Ecto neural progenitor cell (in vitro differentiated cells): ENCODE measurements at regions not wholly inside any gene's neighbourhood (a gene's known extent, or its start where the extent isn't known, plus 50 kb on each side); places are given as distances from the start of the nearest gene placed in this dataset.
"Not testable (repeated sequence)": the region's sequence is repeated elsewhere in the genome, so short reads cannot be mapped to it uniquely, and the experiment has no call there.

Experiments used
- DNase-seq: peaks from one replicate; pipeline ENCODE4 v3.0.0-alpha.2; 2018; ENCODE audit warnings: low spot score

DNA sequence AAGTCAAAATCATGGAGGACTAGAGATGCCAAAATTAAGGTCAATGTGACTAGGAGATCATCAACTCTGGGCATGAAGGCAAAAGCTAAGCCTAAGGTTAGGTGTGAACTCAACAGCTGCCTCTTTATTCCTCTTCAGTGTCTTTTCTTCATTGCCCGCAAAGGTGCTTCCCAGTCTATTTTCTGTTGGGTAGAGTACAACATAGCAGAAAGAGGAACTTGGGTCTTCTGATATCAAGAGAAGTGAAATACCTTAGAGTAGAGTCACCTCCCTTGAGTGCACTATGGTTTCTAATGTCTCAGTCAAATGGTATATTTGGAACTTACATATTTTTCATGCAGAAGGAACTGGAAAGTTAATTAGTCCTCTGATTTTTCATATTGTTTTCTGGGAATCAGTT, 122.5 kb upstream of the GRIN3A start:
- no peak for DNase-seq

DNA sequence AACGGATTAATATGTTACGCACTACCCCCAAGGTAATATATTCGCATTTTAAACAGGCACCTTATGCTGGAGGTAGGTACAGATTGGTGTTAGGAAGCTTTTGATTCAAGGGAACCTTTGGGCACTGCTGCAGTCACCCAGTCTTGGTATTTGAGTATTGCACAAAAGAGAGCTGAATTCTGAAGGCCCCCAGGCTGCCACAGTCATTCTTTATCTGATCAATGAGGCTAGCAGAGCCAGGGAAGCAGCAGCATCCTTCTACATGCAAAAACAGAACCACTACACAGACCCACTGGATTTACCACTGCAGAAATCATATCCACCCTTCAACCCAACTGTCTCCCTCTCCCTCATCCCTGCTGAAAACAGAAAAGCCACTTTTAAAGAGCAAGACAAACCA, 121.2 kb upstream of the GRIN3A start:
- no peak for DNase-seq

DNA sequence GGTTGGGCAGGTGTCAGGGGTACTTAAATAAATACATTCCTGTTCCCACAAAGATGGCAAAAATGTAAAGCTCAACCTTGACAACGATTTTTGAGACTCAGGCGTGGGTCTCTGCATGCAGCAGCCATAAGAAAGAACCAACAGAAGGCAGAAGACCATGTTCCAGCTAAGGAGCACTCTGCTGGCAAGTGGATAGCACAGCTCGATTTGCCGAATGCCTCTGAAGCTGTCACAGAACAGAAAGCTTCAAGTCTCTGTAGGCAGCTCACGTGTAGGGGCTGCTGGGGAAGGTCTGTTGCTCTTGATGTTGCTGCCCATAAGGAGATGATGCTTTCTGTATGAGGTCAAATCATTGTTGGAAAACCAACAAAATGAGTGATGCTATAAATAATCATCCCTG, 119.6 kb upstream of the GRIN3A start:
- no peak for DNase-seq

DNA sequence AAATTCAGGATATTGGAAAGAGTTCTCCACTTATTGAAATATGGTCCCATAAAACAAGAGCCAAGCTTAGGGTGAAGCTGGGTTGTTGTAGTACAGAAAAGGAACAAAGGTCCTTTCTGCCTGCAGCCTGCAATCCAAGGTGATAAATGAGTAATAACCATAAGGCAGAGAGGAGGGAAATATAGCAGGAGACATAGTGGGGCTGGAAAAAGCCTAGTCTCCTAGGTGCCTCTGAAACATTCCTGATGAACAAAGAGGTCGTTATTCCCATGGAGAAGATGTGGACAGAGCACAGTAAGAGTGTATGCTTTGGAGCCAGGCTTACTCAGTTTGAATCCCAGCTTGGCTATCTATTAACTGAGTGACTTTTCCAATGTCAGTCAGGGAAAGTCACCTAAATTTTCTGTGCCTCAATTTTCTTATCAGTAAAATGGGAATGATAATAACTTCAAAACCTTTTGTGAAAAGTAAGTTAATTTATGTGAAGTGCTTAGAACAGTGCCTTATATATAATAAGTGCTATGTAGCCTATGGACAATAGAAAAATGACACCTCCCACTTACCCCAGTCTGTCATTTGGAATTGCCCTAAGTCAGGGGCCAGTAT, 110.8 kb upstream of the GRIN3A start:
- DNase-seq: no peak

DNA sequence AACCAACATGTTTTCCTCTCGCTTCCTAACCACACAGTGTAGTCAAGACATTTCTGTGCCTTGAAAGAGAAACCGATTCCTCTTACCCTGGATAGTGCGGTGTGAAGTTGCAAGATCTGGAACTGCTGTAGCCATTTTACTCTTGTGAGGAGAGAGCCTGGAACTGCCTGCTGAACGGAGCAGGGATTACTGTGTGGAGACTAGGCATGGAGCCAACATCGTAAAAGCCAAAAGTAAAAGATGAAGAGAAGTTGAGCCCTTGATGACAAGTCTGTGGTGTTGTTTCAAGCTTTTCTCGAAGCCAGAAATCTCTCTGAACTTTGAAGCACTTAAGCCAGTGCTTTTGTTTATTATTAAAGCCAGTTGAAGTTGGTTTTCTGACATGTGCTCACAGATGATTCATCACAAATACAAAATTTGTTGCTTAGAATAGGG, 110.1 kb upstream of the GRIN3A start:
- DNase-seq: no peak

DNA sequence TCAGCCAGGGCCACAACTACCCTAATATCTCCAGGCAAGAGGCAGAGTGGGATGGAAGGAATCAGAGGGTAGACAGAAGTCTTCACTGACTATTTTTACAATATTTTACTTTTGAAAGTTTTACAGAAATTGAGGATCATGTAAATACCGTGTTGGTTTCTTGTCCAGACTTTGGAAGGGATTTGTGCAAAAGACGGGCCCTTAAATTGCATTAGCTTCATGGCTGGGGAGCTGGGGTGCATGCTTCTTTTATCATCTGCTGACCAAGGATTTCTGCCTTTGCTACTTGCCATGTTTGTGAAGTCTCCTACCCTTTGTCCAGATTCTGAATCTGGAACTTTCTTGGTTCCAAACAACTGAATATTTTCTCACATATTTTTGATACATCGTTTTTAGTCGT, 107.7 kb upstream of the GRIN3A start:
- DNase-seq: no peak

DNA sequence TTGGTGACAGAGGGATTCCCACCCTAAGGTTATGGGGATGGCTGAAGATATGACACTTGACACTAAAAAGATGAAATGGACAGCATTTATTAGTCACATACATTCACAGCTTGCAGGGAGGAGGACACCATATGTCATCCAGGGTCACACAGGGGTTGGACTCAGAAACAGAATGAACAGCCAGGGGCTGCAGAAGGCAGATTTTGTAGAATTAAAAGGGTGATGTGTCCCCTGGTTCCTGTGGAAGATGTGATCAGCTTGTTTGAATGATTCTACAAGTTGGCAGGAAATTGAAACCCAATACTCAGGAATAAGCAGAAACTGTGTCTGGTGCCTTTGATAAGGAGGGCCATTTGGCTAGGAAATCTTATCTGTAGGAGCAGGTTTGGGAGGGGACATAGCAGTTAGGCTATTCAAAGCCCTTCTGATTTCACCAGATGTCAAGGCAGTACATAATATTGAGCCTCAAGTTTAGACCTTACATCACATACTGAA, 102.3 kb upstream of the GRIN3A start:
- DNase-seq: no peak

DNA sequence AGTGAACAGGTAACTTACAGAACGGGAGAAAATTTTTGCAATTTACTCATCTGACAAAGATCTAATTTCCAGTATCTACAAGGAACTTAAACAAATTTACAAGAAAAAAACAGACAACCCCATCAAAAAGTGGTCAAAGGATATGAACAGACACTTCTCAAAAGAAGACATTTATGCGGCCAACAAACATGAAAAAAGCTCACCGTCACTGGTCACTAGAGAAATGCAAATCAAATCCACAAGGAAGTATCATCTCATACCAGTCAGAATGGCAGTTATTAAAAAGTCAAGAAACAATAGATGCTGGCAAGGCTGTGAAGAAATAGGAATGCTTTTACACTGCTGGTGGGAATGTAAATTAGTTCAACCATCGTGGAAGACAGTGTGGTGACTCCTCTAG, 100.5 kb upstream of the GRIN3A start:
- not testable (repeated sequence) for DNase-seq

DNA sequence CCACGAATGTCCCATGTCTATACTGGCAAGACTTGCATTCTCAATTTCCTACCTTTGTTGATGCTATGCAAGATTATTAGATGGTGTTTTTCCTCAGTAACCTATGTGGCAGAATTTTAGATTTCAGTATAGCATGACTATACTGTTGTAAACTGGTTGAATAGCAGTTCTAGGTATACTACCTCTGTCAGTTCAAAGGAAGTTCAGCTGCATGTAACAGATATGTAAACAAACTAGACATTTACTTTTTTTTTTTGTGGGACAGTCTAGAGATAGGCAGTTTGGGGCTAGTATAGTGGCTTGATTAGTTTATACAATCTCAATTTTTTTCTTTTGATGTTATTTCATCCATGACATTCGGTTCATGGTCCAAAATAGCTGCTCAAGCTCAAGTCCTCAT, 97.6 kb upstream of the GRIN3A start:
- no peak for DNase-seq

DNA sequence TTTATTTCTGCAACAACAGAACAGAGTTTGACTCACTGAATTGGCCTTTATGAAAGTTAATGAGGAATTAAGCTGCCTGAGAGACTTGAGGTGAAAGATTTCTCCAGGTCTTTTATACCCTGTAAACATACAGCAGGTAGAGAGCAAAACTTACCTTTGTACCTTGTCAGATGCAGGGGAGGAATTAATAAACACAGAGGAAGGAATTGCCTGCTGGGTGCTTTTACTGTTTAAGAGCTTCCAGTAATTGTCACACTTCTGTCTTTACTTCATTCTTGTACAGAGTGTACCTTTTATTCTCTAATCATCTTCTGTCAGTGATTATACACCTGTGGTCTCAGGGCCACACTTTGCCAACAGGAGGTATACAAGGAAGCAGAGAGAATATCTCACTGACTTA, 94.0 kb upstream of the GRIN3A start:
- no peak for DNase-seq

DNA sequence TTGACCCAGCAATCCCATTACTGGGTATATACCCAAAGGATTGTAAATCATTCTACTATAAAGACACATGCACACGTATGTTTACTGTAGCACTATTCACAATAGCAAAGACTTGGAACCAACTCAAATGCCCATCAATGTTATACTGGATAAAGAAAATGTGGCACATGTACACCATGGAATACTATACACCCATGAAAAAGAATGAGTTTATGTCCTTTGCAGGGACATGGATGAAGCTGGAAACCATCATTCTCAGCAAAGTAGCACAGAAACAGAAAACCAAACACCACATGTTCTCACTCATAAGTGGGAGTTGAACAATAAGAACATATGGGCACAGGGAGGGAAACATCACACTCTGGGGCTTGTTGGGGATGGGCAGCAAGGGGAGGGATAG, 83.0 kb upstream of the GRIN3A start:
- not testable (repeated sequence) for DNase-seq

DNA sequence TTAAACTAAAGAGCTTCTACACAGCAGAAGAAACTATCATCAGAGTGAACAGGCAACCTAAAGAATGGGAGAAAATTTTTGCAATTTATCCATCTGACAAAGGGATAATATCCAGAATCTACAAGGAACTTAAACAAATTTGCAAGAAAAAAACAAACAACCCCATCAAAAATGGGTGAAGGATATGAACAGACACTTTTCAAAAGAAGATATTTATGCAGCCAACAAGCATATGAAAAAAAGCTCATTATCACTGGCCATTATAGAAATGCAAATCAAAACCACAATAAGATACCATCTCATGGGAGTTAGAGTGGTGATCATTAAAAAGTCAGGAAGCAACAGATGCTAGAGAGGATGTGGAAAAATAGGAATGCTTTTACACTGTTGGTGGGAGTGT, 82.5 kb upstream of the GRIN3A start:
- DNase-seq: not testable (repeated sequence)

DNA sequence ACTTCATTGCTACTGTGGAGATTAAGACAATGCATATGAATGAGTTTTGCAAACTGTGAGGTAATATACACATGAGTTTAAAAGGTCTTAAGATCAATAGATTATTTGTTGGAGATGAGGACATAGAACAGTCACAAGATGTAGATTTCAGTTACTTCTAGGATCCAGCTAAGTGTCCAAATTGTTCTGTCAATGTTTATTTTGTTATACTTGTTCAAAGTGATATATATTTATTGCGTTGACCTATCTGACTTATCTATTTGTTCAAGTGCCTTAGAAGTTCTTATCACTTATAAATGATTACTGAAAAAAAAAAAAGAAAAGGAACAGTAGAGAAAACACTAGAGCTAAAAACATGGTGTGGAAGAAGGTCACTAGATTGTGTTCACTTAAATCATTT, 75.6 kb upstream of the GRIN3A start:
- no peak for DNase-seq

DNA sequence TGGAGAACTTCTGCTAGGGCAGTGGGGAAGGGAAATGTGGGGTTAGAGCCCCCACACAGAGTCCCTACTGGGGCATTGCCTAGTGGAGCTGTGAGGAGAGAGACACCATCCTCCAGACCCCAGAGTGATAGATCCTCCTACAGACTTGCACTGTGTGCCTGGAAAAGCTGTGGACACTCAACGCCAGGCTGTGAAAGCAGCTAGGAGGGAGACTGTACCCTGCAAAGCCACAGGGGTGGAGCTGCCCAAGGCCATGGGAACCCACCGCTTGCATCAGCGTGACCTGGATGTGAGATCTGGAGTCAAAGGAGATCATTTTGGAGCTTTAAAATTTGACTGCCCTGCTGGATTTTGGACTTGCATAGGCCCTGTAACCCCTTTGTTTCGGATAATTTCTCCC, 69.4 kb upstream of the GRIN3A start:
- DNase-seq: not testable (repeated sequence)

DNA sequence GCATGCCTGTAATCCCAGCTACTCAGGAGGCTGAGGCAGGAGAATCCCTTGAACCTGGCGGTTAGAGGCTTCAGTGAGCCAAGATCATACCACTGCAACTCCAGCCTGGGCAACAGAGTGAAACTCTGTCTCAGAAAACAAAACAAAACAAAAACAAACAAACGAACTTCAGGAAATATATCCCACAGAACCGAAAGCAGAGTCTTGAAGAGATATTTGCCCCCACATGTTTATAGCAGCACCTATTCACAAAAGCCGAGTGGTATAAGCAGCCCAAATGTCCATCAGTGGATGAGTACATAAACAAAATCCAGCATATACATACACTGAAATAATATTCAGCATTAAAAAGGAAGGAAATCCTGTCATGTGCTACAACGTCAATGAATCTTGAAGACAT, 57.6 kb upstream of the GRIN3A start:
- no peak for DNase-seq

DNA sequence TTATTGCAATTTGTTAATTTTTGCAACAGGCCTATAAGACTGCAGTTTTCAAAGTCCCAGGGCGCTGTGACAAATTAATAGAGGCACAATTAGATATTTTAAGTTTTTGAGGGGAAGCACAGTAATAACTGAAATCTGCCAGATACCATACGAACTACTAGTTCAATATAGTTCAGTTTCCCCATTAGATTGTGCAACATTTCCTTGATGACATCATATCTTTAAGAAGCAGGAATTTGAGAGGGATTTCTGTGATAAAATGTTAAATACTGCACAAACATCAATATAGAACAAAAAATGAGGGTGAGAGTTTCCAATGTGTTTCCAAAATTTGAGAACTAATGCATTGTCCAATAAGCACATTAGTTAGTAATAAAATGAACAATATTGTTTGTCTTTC, 56.7 kb upstream of the GRIN3A start:
- no peak for DNase-seq

DNA sequence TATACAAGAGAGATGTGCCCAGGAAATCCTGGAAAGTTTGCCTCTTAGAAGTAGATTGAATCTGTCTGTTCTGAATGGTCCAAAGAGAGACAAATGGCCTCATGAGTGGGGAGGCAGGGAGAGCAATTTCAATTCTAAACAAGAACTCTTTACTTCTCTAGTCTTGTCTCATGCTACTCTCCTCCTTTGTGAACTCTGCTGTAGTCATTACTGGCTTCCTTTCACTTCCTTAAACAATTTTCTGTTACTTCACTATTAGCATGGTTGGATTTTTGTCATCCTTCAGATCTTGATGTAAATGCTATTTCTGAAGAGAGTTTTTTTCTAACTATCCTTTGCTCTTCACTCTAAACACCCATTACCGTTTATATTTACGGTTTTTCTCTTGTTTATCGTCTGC, 54.0 kb upstream of the GRIN3A start:
- DNase-seq: no peak

DNA sequence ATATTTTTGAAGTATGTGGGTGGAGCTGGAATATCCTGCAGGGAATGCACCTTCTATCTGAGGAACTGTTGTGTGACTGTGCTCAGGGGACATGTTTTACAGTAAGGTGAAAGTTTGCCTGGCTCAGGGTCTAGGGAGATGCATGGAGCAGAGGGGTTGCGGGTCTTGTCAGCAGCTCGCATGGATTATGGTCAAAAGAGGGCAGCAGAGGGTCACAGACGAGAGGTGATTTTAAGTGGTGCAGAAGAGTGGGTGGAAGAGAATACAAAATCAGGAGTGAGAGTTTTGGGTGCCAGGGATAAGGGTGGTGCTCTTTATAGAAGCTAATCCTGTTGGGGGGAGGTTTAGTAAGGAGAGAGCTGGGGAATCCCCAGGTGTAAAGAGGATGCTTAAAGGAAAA, 53.5 kb upstream of the GRIN3A start:
- DNase-seq: peak; percentile 78

DNA sequence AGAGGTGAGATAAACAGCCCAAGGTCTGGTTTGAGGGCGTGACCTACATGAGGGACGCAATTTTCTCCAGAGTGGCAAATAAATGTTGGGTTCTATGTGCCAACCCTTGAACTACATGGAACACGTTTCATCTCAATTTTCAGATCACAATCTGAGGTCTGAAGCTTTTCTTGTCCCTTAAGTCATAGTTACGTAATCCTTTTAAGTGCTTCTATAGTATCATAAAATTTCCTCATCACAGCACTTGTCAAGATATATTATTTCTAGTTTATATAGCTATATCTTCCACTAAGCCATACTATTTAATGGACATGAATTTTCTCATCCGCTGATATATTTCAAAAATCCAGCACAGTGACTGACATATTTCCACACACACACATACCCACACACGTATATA, 53.1 kb upstream of the GRIN3A start:
- DNase-seq: no peak
